Loucy (cell line): ENCODE measurements at regions not wholly inside any gene's neighbourhood (a gene's known extent, or its start where the extent isn't known, plus 50 kb on each side); places are given as distances from the start of the nearest gene placed in this dataset.

Experiments
- H2AFZ ChIP-seq: fragments of 200-600 bp; sonication (generic); 2 replicates; pipeline ENCODE4 v1.6.0; 2016; ENCODE audit warnings: antibody characterized with exemption, mild to moderate bottlenecking, low read length, moderate library complexity
- H3F3A ChIP-seq: fragments of 200-600 bp; 2 replicates; pipeline ENCODE4 v1.6.0; 2016; ENCODE audit warnings: antibody characterized with exemption, low read depth, mild to moderate bottlenecking
- H3K27me3 ChIP-seq: fragments of 200-600 bp; sonication (generic); 2 replicates; pipeline ENCODE4 v1.6.1; 2014; ENCODE audit warnings: low read length, mild to moderate bottlenecking; ENCODE audit not compliant: insufficient read depth, poor library complexity, severe bottlenecking
- H3K36me3 ChIP-seq: fragments of 200-600 bp; sonication (generic); 2 replicates; pipeline ENCODE4 v1.6.1; 2016; ENCODE audit warnings: low read length; ENCODE audit not compliant: insufficient read depth
- H3K4me1 ChIP-seq: fragments of 200-600 bp; sonication (generic); 2 replicates; pipeline ENCODE4 v1.5.1; 2014; ENCODE audit warnings: low read length, mild to moderate bottlenecking; ENCODE audit not compliant: insufficient read depth, poor library complexity, severe bottlenecking
- H3K4me2 ChIP-seq: fragments of 200-600 bp; sonication (generic); 2 replicates; pipeline ENCODE4 v1.6.0; 2014; ENCODE audit warnings: antibody characterized with exemption, low read length, low read depth, mild to moderate bottlenecking; ENCODE audit not compliant: poor library complexity, severe bottlenecking
- H3K4me3 ChIP-seq: fragments of 200-600 bp; sonication (generic); 2 replicates; pipeline ENCODE4 v1.5.1; 2014; ENCODE audit warnings: low read length, mild to moderate bottlenecking, mixed read lengths; ENCODE audit not compliant: poor library complexity, severe bottlenecking
- H3K79me2 ChIP-seq: fragments of 200-600 bp; sonication (generic); 2 replicates; pipeline ENCODE4 v1.6.1; 2014; ENCODE audit warnings: low read length; ENCODE audit not compliant: insufficient read depth
- H3K9ac ChIP-seq: fragments of 200-600 bp; sonication (generic); 2 replicates; pipeline ENCODE4 v1.6.0; 2014; ENCODE audit warnings: mild to moderate bottlenecking, low read depth, low read length, moderate library complexity; ENCODE audit not compliant: poor library complexity, severe bottlenecking
- H3K9me2 ChIP-seq: fragments of 200-600 bp; sonication (generic); replicated peaks from 2 replicates; pipeline ENCODE4 v1.6.1; 2016; ENCODE audit warnings: low read depth, low read length, mixed read lengths
- H3K9me3 ChIP-seq: fragments of 200-600 bp; sonication (generic); 2 replicates; pipeline ENCODE4 v1.6.1; 2014; ENCODE audit warnings: mild to moderate bottlenecking, antibody characterized with exemption, low read length, low read depth; ENCODE audit not compliant: insufficient read depth
- H4K20me1 ChIP-seq: fragments of 200-600 bp; sonication (generic); 2 replicates; pipeline ENCODE4 v1.6.0; 2014; ENCODE audit warnings: antibody characterized with exemption, low read length, mild to moderate bottlenecking; ENCODE audit not compliant: insufficient read depth, poor library complexity, severe bottlenecking
- CTCF ChIP-seq: fragments of 200-600 bp; sonication (generic); conservative IDR thresholded peaks from 2 replicates; pipeline ENCODE4 v1.5.1; 2014; ENCODE audit warnings: mild to moderate bottlenecking, antibody characterized with exemption, low read length
- EZH2phosphoT487 ChIP-seq: fragments of 200-600 bp; IDR thresholded peaks from 2 replicates; pipeline ENCODE4 v1.6.1; 2018; ENCODE audit warnings: antibody characterized with exemption, mild to moderate bottlenecking, moderate library complexity, borderline replicate concordance

GRCh38 chr18:64645753-64646152 is 496.9 kb upstream of the LINC00305 start:
- no peaks in the 10 kb centered on the region for H4K20me1 ChIP-seq

GRCh38 chr18:64639536-64639935 is 490.6 kb upstream of the LINC00305 start:
- no peaks in the 10 kb centered on the region for H3K27me3 ChIP-seq
- TF ChIP-seq CTCF (no peak), EZH2phosphoT487 (no peak)
- H3K4me1 ChIP-seq = no peaks in the 10 kb centered on the region
- no peaks in the 10 kb centered on the region for H3K9me2 ChIP-seq
- no peaks in the 10 kb centered on the region for H3F3A ChIP-seq
- H4K20me1 ChIP-seq = no peaks in the 10 kb centered on the region
- H2AFZ ChIP-seq = no peak overlapping the region
- H3K4me2 ChIP-seq = no peak overlapping the region
- no peaks in the 10 kb centered on the region for H3K9me3 ChIP-seq
- no peaks in the 10 kb centered on the region for H3K79me2 ChIP-seq
- no peaks in the 10 kb centered on the region for H3K36me3 ChIP-seq
- no peak overlapping the region for H3K4me3 ChIP-seq
- no peak overlapping the region for H3K9ac ChIP-seq

More at GRCh38 chr18:64645753-64646152, 496.9 kb upstream of the LINC00305 start:
- no peaks in the 10 kb centered on the region for H3K27me3 ChIP-seq
- no peaks in the 10 kb centered on the region for H3K9me2 ChIP-seq
- peaks cover 8% of the 10 kb centered on the region; the same call in 1 of the 2 replicates for H3K9me3 ChIP-seq
- H3F3A ChIP-seq = no peaks in the 10 kb centered on the region
- no peak overlapping the region for H3K4me3 ChIP-seq
- H3K4me1 ChIP-seq = no peaks in the 10 kb centered on the region
- no peak for TF ChIP-seq CTCF
- no peak for TF ChIP-seq EZH2phosphoT487
- no peaks in the 10 kb centered on the region for H3K79me2 ChIP-seq
- H3K4me2 ChIP-seq = no peak overlapping the region
- H3K9ac ChIP-seq = no peak overlapping the region
- H2AFZ ChIP-seq = no peak overlapping the region
- no peaks in the 10 kb centered on the region for H3K36me3 ChIP-seq

DNA sequence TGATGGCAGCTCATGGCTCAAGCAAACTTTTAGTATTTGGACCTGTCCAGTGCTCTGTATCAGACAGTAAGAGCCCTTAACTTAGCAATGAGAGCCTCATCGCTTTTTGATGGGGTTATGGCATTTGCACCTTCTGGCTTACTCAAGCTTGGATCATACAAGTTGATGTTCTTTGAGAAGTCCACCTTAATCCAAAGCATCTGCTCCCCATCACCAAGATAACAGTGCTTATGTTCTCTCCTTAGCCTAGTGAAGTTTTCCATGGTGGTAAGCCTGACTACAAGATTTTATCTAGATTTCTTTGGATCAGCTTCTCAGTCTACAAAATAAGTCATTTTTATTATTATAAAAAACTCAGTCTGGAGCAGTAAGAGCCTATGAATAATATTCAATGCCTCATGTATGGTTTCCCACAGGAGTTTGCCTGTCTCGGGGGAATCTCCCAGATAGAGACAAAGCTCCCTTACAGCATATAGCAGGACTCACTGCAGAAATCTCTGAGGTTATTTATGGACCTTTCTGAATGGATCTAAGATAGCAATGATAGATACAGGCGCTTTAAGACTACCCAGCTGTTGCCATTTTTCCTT is 472.2 kb upstream of the LINC00305 start:
- no peak overlapping the region for H2AFZ ChIP-seq
- no peaks in the 10 kb centered on the region for H3K36me3 ChIP-seq
- no peak overlapping the region for H3K4me3 ChIP-seq
- H3F3A ChIP-seq = no peaks in the 10 kb centered on the region
- TF ChIP-seq CTCF (no peak), EZH2phosphoT487 (no peak)
- no peaks in the 10 kb centered on the region for H3K9me3 ChIP-seq
- no peaks in the 10 kb centered on the region for H3K4me1 ChIP-seq
- no peak overlapping the region for H3K4me2 ChIP-seq
- H3K79me2 ChIP-seq = no peaks in the 10 kb centered on the region
- no peaks in the 10 kb centered on the region for H3K27me3 ChIP-seq
- no peaks in the 10 kb centered on the region for H3K9me2 ChIP-seq
- H4K20me1 ChIP-seq = no peaks in the 10 kb centered on the region
- H3K9ac ChIP-seq = no peak overlapping the region
